Breast epithelium (tissue), 3 donors: ENCODE measurements at regions not wholly inside any gene's neighbourhood (a gene's known extent, or its start where the extent isn't known, plus 50 kb on each side); places are given as distances from the start of the nearest gene placed in this dataset.

ENCODE experiments used
- POLR2A ChIP-seq: fragments of 450-650 bp; IDR thresholded peaks from one replicate; pipeline ENCODE4 v1.6.1; 2016; ENCODE audit warnings: antibody characterized with exemption, mild to moderate bottlenecking, moderate library complexity
- TF ChIP-seq, protein P1 (sequence below), 3 donors: fragments of 450-650 bp; IDR thresholded peaks; one replicate each; pipeline ENCODE4 v1.5.1; 2016 to 2017; ENCODE audit warnings: antibody characterized with exemption in 3 of 3, mild to moderate bottlenecking in 3 of 3, moderate library complexity in 3 of 3

DNA sequence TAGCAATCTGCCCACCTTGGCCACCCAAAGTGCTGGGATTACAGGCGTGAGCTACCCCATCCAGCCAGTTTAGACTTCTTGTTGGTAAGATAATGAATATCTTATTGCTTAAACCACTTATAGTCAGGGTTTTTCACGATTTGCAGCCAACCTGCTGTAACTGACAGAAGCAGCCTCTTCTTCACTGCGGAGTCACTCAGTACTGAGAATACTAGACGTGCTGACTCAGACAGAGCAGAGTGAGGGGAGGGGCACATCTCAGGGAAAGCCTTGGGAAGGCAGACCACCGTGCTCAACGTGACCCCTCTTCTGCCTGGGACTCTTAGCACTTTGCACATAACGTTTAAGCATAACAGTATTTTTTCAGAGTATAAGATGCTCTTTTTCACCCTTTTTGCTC, 74.3 kb upstream of the ARHGEF7 start:
- TF ChIP-seq, protein P1, sequence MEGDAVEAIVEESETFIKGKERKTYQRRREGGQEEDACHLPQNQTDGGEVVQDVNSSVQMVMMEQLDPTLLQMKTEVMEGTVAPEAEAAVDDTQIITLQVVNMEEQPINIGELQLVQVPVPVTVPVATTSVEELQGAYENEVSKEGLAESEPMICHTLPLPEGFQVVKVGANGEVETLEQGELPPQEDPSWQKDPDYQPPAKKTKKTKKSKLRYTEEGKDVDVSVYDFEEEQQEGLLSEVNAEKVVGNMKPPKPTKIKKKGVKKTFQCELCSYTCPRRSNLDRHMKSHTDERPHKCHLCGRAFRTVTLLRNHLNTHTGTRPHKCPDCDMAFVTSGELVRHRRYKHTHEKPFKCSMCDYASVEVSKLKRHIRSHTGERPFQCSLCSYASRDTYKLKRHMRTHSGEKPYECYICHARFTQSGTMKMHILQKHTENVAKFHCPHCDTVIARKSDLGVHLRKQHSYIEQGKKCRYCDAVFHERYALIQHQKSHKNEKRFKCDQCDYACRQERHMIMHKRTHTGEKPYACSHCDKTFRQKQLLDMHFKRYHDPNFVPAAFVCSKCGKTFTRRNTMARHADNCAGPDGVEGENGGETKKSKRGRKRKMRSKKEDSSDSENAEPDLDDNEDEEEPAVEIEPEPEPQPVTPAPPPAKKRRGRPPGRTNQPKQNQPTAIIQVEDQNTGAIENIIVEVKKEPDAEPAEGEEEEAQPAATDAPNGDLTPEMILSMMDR (IDR thresholded peaks at IDR 0.05), result no peak
- TF ChIP-seq POLR2A, result no peak
